HepG2 (cell line): ENCODE measurements at regions not wholly inside any gene's neighbourhood (a gene's known extent, or its start where the extent isn't known, plus 50 kb on each side); places are given as distances from the start of the nearest gene placed in this dataset.

ENCODE experiments used
- FOXK2 ChIP-seq: fragments of 450-650 bp; IDR thresholded peaks from 2 replicates; pipeline ENCODE4 v1.6.1; 2016
- GABPB1 ChIP-seq: IDR thresholded peaks from 2 replicates; pipeline ENCODE4 v1.6.1; 2016; ENCODE audit warnings: mild to moderate bottlenecking, missing genetic modification reagents, moderate library complexity, missing compliant biosample characterization
- HDAC2 ChIP-seq: sonication (generic); formaldehyde crosslinking; IDR thresholded peaks from 2 replicates; pipeline ENCODE4 v1.4.0; 2020; ENCODE audit warnings: missing genetic modification reagents
- POLR2AphosphoS5 ChIP-seq: IDR thresholded peaks from 2 replicates; pipeline ENCODE4 v1.6.1; 2012; ENCODE audit warnings: low read depth, low read length

- TF ChIP-seq GABPB1 (CRISPR knock-in tag) (no peak), POLR2AphosphoS5 (no peak), HDAC2 (CRISPR knock-in tag) (no peak), FOXK2 (no peak)
Observed at GRCh38 chr4:174036576-174036975, 246.9 kb downstream of the FBXO8 start.
